CD1c-positive myeloid dendritic cell (primary cell): ENCODE measurements at regions not wholly inside any gene's neighbourhood (a gene's known extent, or its start where the extent isn't known, plus 50 kb on each side); places are given as distances from the start of the nearest gene placed in this dataset.

ENCODE experiments used
- DNase-seq: peaks from one replicate; pipeline ENCODE4 v3.0.0-alpha.2; 2016; ENCODE audit errors: extremely low spot score

DNA sequence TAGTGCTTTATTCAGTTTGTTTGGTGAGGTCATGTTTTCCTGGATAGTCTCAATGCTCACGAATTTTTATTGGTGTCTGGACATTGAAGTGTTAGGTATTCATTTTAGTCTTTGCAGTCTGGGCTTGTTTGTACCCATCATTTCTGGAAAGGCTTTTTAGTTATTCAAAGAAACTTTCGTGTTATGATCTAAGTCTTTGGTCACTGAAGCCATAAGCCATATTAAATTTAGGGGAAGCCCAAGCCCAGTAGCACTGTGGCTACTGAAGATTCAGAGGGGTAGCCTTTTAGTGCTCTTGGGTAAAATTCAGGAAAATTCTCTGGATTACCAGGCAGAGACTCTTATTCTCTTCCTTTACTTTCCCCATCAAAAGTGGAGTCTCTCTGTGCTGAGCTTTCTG lies 56.2 kb upstream of the PEX5L start:
- no peak for DNase-seq

GRCh38 chr3:180093535-180093934 lies 56.8 kb upstream of the PEX5L start:
- DNase-seq, result no peak

- no peak for DNase-seq
Measured at GRCh38 chr3:180097626-180098025, 60.9 kb upstream of the PEX5L start.

- DNase-seq, result no peak
Measured at GRCh38 chr3:180102134-180102533, 65.4 kb upstream of the PEX5L start.

DNA sequence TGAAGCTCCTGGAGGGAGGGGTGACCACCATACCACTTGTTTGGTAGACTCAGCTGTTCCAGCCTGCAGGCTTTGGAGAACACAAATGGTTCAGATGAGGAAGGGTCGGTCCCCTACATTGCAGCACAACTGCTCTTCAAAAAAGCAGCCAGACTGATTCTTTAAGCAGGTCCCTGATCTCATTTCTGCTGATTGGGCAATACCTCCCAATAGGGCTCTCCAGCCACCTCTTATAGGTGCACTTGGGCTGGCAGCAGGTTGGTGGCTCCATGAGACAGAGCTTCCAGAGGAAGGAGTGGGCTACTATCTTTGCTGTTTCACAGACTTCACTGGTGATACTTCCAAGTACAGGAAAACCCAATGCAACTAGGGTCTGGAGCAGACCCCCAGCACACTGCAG lies 65.9 kb upstream of the PEX5L start:
- no peak for DNase-seq

DNA sequence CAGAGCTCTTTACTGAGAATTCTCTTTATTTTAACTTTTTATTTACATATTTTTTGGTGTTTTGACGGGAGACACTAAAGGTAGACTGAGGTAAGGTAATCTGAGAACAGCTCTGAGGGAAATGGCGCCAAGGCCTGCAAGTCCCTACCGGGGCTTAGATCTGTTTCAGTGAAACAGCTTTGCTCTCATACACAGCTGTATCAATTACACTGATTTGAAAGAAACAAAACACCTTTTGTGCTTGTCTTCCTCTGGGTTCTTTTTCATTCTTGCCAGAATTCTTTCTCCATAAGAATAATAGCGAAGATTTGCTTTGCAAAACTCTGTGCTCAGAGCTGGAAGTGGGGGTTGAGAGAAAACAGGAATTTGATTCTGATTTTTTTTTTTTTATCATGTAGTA lies 79.5 kb upstream of the PEX5L start:
- DNase-seq, result no peak

DNA sequence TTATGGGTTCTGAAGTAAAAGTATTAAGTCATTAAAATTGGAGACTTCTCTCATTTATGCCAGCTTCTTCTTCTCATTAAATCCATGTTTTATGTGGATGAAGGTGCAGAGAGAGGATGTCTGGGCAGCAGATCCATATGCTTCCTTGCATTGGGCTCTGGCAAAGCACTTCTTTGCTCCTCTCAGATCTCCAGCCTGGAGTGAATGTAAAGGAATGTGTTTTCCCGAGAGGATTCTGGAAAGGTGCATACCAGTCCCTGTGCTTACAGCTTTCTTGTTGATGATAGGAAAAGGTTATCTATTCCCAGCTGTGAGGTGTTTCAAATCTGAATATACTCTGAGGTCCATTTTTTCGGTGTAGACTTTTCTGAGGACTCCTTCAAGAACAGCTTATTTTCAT lies 79.9 kb upstream of the PEX5L start:
- DNase-seq, result no peak

DNA sequence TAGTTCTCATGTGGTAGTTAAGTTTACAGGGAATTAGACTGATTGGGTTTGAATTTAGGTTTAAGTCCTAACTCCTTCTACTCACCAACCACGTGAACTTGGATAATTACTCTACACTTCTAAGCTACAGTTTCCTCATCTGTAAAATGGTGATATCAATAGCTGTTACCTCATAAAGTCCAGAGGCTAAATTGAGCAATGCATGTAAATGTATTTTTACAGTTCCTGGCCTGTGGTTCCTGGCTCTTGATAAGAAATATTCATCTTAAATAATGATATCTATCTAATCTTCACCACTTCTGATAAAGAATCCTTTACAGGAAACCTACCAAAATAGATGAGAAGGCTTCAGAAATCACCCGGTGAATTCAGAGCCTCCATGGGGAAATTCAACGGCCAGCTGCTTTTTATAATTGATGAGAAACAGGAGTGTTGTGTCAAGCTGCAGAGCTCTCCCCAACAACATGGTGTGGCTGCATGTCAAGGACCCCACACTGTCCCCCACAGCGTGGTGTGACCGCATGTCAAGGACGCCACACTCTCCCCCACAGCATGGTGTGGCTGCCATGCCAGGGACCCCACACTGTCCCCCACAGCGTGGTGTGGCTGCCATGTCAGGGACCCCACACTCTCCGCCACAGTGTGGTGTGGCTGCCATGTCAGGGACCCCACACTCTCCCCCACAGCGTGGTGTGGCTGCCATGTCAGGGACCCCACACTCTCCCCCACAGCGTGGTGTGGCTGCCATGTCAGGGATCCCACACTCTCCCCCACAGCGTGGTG lies 80.8 kb upstream of the PEX5L start:
- no peak for DNase-seq

DNA sequence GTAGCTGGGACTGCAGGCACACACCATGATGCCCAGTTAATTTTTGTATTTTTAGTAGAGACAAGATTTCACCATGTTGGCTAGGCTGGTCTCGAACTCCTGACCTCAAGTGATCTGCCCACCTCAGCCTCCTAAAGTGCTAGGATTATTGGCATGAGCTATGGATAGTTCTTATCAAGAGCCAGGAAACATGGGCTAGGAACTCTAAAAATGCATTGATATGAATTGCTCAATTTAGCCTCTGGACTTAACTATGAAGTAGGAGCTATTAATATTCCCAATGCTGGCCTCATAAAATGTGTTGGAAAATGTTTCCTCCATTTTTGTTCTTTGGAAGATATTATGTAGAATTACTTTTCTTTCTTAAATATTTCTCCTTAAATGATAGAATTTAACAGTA lies 82.8 kb upstream of the PEX5L start:
- no peak for DNase-seq

DNA sequence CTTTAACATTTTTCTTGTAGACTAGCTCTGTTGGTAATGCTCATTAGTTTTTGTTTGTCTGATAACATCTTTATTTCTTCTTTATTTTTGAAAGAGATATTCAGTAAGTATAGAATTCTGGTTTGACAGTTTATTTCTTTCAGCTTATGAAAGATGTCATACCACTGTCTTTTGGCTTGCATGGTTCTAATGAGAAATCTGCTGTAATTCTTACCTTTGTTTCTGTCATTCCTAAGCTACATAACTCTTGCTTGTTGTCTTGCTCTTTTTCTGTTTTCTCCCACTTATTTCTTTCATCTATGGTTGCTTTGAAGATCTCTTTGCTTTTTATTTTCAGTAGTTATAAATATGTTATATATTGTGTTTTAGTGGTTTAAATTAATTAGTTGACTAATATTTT lies 87.2 kb upstream of the PEX5L start:
- DNase-seq, result no peak

- DNase-seq, result no peak
Measured at GRCh38 chr3:180131169-180131568, 94.4 kb upstream of the PEX5L start.

DNA sequence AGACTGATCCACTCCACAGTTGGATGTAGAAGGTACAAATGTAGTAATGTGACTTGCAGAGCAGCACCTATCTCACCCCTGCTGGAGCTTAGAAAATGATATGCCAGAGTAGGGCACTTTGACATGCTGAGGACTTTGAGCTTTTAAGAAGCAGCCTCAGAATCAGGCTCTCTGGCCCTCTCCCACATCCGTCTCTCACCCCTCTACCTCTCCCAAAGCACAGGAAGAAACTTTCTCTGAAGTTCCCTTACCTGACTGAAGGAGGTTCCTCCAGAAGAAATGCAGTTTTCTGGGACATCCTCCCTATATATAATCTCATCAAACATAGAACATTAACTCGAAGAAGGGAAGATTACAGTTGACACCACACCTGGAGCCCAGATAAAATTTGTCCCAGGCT lies 98.4 kb upstream of the PEX5L start:
- no peak for DNase-seq

DNA sequence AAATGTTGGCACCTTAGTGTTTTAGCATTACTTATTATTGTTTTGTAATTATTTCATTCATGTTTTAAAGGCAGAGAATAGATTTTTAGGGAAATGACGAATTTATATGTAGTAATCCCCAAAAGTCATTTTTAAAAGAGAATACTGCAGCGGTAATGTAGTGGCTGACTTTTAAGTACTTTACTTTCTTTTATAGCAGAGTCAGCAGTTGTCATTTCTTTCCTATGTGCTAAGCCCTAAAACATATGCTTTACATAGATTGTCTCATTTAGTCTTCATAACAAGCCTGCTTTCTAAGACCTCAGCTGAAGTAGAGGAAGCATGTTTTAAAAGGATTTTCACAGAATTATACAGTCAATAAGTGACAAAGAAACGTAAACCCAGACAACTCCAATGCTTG lies 102.1 kb upstream of the PEX5L start:
- DNase-seq, result no peak

GRCh38 chr3:180142041-180142440 lies 105.3 kb upstream of the PEX5L start:
- no peak for DNase-seq

- DNase-seq, result no peak
Measured at GRCh38 chr3:180142472-180142871, 105.7 kb upstream of the PEX5L start.

GRCh38 chr3:180161770-180162169 lies 125.0 kb upstream of the PEX5L start:
- no peak for DNase-seq

DNA sequence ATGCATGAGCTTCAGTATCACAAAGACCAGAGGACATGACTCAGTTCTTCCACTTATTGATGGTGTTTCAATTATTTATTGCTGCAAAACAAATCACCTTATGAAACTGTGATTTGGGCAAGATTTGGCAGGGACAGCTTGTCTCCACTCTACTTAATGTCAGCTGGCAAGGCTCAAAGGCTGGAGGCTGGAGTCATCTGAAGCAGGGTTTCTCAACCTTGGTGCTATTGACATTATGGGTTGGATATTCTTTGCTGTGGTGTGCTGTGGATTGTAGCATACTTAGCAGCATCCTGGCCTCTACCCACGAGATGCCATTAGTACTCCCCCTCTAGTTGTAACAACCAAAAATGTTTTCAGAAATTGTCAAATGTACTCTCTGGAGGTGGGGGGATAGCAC lies 138.8 kb upstream of the PEX5L start:
- no peak for DNase-seq

DNA sequence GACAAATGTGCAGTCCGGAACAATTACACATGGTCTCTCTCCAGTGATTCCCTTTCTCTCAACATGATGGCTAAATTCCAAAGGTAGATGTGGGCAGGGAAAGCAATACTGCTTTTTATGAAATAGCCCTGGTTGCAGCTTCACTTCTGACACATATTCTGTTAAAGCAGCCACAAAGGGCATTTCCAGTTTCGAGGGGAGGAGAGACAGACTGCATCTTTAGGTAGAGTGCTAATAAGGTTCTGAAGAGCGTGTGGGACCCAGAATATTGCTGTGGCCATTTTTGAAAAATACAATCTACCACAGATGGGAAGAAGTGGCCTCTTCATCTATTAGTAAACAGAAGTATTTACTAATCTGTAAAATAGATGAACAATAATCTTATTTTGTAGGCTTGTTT lies 139.3 kb upstream of the PEX5L start:
- no peak for DNase-seq

GRCh38 chr3:180177255-180177654 lies 140.5 kb upstream of the PEX5L start:
- no peak for DNase-seq

DNA sequence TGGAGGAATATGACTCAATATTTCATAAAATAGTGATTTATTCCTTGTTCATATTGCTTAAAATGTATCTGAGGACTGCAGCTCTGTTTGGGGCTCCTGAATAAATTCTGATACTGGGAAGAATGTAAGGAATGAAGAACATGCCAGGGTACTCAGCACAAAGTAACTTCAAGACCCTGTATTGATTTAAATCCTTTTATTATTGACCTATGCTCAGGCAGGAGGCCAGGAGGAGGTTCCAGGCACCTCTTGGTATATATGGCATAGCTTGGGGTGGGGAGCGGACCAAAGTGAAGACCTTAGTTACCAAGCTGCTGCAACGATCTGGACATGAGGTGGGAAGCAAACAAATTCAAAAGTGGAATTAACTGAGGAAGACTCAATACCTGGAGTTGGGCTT lies 142.8 kb upstream of the PEX5L start:
- DNase-seq, result no peak

DNA sequence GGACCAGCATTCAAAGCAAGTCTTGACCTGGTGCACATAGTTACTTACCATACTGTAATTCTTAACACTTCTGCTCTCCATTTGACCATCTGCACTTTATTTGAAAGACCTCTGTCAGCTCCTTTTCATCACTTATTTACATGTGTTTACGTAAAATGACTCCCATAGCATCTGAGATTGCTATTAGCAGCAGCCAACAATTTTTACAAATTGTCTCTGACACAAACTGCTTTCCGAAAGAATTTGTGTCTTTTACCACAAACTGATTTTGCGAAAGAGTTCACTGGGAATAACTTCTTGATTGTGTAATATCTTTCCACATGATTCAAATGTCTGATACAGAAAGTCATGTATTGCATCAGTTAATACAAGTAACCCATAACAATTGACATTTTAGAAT lies 144.1 kb upstream of the PEX5L start:
- DNase-seq, result no peak

DNA sequence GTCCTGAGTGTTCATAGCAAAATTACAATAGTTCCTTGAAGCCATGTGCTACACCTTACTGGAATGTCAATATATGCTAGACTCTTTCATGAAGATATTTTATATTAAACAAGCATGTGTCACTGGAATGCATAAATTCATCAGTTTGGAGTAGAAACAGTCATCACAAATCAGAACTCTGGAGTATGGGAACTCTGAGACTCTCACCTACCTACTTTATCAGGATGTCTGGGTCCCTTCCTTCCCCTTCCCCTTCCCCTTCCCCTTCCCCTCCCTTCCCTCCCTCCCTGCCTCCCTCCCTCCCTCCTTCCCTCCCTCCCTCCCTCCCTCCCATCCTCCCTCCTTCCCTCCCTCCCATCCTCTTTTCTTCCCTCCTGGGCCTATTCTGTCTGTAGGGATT lies 144.7 kb upstream of the PEX5L start:
- DNase-seq, result no peak

- DNase-seq, result no peak
Measured at GRCh38 chr3:180183346-180183745, 146.6 kb upstream of the PEX5L start.

DNA sequence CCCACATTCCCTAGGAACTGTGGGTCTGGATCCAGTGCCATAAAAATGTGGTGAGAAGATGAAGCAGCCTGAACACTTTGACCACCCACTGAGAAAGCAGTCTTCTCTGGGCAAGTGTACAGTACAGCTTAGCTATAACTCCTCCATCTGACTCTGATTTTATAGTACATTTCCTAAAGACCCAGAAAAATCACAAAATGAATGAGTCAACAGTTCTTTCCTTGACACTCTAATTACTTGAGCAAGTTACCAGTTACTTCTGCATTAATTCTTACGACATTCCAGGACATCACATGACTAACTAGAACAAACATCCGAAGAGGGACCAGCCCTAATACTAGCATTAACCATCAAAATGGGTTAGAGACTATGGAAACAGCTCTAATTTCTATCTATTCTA lies 148.1 kb upstream of the PEX5L start:
- no peak for DNase-seq
